Immature natural killer cell (primary cell): ENCODE measurements at regions not wholly inside any gene's neighbourhood (a gene's known extent, or its start where the extent isn't known, plus 50 kb on each side); places are given as distances from the start of the nearest gene placed in this dataset.

Source experiments
- DNase-seq, 3 donors: peaks; one replicate each; pipeline ENCODE4 v3.0.0; 2022; ENCODE audit warnings: mixed read lengths in 1 of 3
- H3K27ac Mint-ChIP-seq, 6 donors: one replicate each; pipeline ENCODE4 v1.8.0; 2020; ENCODE audit warnings: mixed read lengths in 6 of 6, mild to moderate bottlenecking in 5 of 6, inconsistent platforms in 4 of 6, moderate library complexity in 3 of 6
- H3K27me3 Mint-ChIP-seq, 3 donors: one replicate each; pipeline ENCODE4 v1.8.0; 2020 to 2021; ENCODE audit warnings: low read depth in 3 of 3, mild to moderate bottlenecking in 3 of 3, mixed read lengths in 3 of 3, moderate library complexity in 3 of 3, inconsistent platforms in 1 of 3
- H3K36me3 Mint-ChIP-seq, 3 donors: one replicate each; pipeline ENCODE4 v1.8.0; 2020; ENCODE audit warnings: mixed read lengths in 3 of 3, inconsistent platforms in 2 of 3, mild to moderate bottlenecking in 2 of 3
- H3K4me1 Mint-ChIP-seq, 2 donors: one replicate each; pipeline ENCODE4 v1.8.0; 2020; ENCODE audit warnings: inconsistent platforms in 2 of 2, mild to moderate bottlenecking in 2 of 2, mixed read lengths in 2 of 2, moderate library complexity in 1 of 2
- H3K4me3 Mint-ChIP-seq, 5 donors: one replicate each; pipeline ENCODE4 v1.8.0; 2020; ENCODE audit warnings: mild to moderate bottlenecking in 5 of 5, mixed read lengths in 5 of 5, inconsistent platforms in 3 of 5, moderate library complexity in 3 of 5
- H3K9me3 Mint-ChIP-seq, 6 donors: one replicate each; pipeline ENCODE4 v1.8.0; 2020; ENCODE audit warnings: mild to moderate bottlenecking in 6 of 6, mixed read lengths in 6 of 6, inconsistent platforms in 4 of 6, moderate library complexity in 3 of 6

GRCh38 chr1:117678246-117678977 lies 72.6 kb downstream of the TENT5C start:
- H3K9me3 Mint-ChIP-seq = no peaks in the 10 kb centered on the region
- DNase-seq = no peak
- H3K27ac Mint-ChIP-seq = no peak overlapping the region
- H3K4me3 Mint-ChIP-seq = no peak overlapping the region
- peaks cover 4 to 5% of the 10 kb centered on the region in 2 donors for H3K4me1 Mint-ChIP-seq
- H3K36me3 Mint-ChIP-seq = no peaks in the 10 kb centered on the region
- no peaks in the 10 kb centered on the region for H3K27me3 Mint-ChIP-seq

DNA sequence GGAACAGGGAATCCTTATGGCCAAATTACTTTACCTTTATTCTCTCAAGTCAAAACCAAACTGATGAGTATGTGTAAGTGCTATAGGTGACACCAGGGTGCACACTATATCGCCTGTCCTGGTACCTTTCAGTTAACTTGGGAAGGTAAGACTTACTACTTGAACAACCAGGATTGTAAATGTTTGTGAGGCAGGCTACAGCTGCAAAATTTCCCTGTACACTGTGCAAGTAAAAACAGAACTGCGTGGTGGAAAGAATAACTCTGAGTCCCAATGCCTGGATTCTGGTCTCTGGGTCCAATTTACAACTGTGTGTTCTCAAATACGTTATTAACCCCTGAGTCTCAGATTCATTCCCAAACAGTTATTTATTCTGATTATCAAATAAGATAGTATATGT lies 73.5 kb downstream of the TENT5C start:
- H3K36me3 Mint-ChIP-seq = no peaks in the 10 kb centered on the region
- H3K4me3 Mint-ChIP-seq = no peak overlapping the region
- DNase-seq = no peak
- no peak overlapping the region for H3K27ac Mint-ChIP-seq
- no peaks in the 10 kb centered on the region for H3K9me3 Mint-ChIP-seq
- peaks cover 0 to 4% (median 0%) of the 10 kb centered on the region in 3 donors for H3K27me3 Mint-ChIP-seq
- H3K4me1 Mint-ChIP-seq = peaks cover 2 to 3% of the 10 kb centered on the region in 2 donors

- H3K9me3 Mint-ChIP-seq = no peaks in the 10 kb centered on the region
- H3K27ac Mint-ChIP-seq = no peak overlapping the region
- no peak overlapping the region for H3K4me3 Mint-ChIP-seq
These were observed 74.0 kb downstream of the TENT5C start for GRCh38 chr1:117679868-117680267.

GRCh38 chr1:117680316-117681002 lies 74.6 kb downstream of the TENT5C start:
- Mint-ChIP-seq H3K27ac (no peak overlapping the region), H3K4me1 (no peaks in the 10 kb centered on the region), H3K9me3 (no peaks in the 10 kb centered on the region), H3K36me3 (no peaks in the 10 kb centered on the region), H3K27me3 (peaks cover 0 to 5% (median under 1%) of the 10 kb centered on the region in 3 donors), H3K4me3 (no peak overlapping the region)
- no peak for DNase-seq

More at GRCh38 chr1:117679868-117680267, 74.0 kb downstream of the TENT5C start:
- no peak for DNase-seq
- peaks cover 0 to 5% (median 0%) of the 10 kb centered on the region in 3 donors for H3K27me3 Mint-ChIP-seq
- H3K36me3 Mint-ChIP-seq = no peaks in the 10 kb centered on the region
- no peaks in the 10 kb centered on the region for H3K4me1 Mint-ChIP-seq

DNA sequence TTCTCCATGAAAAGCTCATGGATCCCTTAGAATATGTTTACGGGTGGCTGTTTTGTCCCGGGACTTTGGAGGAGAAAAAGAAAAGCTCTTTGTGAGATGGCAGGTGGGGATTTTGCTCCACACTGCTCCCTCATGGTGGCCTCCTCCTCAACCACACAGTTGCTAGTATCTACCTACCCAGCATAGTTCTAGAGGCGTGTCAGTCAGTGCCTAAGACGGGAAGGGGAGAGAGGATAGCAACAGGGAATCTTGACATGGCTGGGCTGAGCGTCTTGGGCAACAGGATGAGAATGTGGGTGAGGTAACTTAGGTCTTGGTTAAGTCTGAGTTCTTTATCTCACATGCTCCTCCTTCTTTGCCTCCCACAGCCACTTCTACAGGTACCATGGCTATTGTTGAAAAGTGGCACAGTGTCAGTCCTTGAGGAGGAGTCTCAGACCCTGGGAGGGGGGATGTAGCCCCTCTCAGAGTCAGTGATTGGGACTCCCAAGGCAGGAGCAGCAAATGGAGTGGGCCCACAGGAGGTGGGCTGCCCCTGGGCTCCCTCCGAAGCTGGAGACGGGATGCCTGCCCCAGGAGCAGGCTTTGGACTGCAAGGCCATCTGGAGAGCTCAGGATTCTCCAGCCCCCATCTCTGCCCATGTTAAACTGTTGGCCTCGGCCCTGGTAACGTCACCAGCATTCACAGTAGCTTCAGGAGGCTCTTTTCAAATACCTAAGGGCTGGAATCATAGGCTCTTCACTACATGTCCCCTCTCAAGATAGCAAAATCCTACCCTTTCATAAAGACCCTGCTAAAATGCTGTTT lies 75.4 kb downstream of the TENT5C start:
- Mint-ChIP-seq H3K27me3 (peaks cover 0 to 5% (median 4%) of the 10 kb centered on the region in 3 donors), H3K36me3 (no peaks in the 10 kb centered on the region), H3K27ac (peak overlapping the region in 2 of 6 donors; percentile 56 to 60), H3K4me3 (no peak overlapping the region), H3K9me3 (no peaks in the 10 kb centered on the region), H3K4me1 (no peaks in the 10 kb centered on the region)
- DNase-seq = no peak

DNA sequence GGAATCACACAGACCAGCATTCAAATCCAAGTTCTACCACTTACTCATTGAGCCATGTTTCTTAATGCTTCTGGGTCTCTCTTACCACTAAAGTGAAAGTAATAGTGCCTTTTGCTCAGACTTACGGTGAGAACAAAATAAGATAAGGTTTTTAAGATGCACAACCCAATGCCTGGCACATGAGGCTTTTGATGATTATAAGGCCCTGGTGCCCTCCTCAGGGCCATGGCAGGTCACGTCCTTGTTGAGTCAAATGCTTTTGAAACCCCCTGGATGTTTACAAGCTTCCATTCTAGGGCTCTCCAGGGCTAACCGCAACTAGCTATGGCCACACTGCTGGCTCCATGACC lies 76.0 kb downstream of the TENT5C start:
- H3K4me1 Mint-ChIP-seq = no peaks in the 10 kb centered on the region
- peak overlapping the region in 2 of 6 donors; percentile 56 to 60 for H3K27ac Mint-ChIP-seq
- no peak for DNase-seq
- no peaks in the 10 kb centered on the region for H3K9me3 Mint-ChIP-seq
- no peak overlapping the region for H3K4me3 Mint-ChIP-seq
- H3K27me3 Mint-ChIP-seq = peaks cover 0 to 5% (median 4%) of the 10 kb centered on the region in 3 donors
- no peaks in the 10 kb centered on the region for H3K36me3 Mint-ChIP-seq

DNA sequence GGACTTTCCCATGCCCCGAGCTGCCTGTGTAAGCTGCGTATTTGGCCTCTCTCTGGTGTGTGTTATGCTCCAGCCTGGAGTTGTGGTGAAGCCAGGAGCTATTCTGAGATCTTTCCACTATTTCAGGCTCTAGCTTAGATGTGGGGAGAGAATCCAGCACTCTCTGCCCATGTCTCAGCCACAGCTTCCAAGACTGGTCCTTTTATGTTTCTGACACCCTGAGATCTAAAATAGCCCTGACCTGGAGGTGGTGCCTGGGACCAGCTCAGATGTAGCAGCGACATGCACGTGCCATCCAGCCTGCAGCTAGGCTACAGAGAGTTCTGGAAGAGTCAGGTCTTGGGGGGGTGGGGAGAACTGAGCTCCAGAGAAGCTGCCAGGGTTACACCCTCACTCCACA lies 76.5 kb downstream of the TENT5C start:
- no peak overlapping the region for H3K4me3 Mint-ChIP-seq
- no peak overlapping the region for H3K27ac Mint-ChIP-seq
- H3K4me1 Mint-ChIP-seq = no peaks in the 10 kb centered on the region
- H3K36me3 Mint-ChIP-seq = no peaks in the 10 kb centered on the region
- peaks cover 0 to 5% (median 4%) of the 10 kb centered on the region in 3 donors for H3K27me3 Mint-ChIP-seq
- DNase-seq = no peak
- H3K9me3 Mint-ChIP-seq = no peaks in the 10 kb centered on the region

DNA sequence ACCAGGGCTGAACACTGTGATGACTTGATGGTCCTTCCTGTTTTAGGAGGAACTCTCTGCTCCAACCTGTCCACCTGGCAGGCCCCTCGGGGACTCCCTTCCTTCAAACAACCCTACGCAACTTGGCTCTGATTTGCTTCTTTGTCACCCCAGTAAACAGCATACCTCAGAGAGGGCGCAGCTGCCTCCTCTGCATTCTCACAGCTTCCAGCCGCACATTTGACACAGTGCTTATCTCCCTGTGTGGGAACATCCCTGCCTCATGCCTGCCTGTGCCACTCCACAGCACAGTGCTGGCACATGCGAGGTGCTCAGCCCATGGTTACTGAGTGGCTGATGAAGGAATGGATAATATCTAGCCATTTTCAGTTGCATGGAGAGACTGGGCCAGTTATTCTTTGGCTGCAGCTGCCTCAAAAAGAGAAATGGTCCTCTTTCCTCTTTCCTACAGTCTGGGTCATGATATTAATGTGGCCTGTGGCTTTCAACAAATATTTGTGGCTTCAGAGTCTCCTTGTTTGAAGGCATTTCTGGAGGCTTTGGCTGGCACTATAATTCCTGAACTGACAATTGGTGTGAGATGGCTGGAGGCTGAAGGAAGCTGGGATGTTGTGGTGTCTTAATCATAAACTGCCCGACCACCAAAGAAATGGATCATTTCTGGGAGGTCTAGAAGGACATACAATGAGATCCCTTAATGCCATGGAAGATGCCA lies 77.9 kb downstream of the TENT5C start:
- H3K36me3 Mint-ChIP-seq = no peaks in the 10 kb centered on the region

DNA sequence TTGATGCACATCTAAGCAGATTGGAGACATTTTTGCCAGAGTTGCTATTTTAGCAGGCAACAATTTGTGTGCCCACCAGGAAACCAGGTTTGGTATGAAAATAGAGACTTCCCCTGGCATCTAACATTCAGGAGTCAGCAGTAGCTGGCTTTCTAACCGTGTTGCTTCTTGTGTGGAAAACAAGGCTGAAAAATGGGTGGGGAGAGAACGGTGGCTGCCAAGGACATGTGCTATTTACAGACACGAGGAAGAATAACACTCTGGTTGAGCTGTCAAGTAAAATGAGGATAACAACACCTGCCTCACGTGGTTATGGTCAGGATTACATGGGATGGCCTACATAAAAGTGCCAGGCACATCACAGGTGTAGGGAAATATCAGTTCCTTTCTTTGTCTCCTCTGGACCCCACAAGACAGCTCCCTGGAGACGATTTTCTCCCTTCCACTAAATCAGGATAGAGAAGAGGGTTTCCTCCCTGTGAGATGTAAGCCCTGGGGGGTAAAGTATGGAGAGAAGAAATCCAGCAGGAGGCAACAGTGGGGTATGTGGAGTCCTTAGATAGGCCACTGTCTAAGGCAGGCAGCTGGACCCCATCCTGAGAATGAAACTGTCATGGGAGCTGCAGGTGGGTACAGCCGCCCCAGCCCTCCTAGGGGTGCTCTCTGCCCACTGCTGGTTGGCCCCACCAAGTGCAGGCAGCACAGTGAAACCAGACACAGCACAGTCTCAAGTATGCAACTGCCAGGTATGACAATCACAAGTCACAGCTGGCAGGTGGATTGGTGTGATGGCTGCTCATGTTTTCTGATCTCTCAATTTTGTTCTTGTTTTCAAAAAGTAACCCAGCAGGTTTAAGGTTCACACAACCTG lies 80.3 kb downstream of the TENT5C start:
- Mint-ChIP-seq H3K4me3 (no peak overlapping the region), H3K27ac (no peak overlapping the region), H3K9me3 (no peaks in the 10 kb centered on the region), H3K36me3 (no peaks in the 10 kb centered on the region), H3K27me3 (peaks cover 0 to 7% (median 4%) of the 10 kb centered on the region in 3 donors), H3K4me1 (no peaks in the 10 kb centered on the region)
- no peak for DNase-seq

More for the DNA sequence above, 77.9 kb downstream of the TENT5C start:
- peaks cover 0 to 6% (median 4%) of the 10 kb centered on the region in 3 donors for H3K27me3 Mint-ChIP-seq
- no peaks in the 10 kb centered on the region for H3K9me3 Mint-ChIP-seq
- no peak for DNase-seq
- H3K27ac Mint-ChIP-seq = peak overlapping the region in 1 of 6 donors; percentile 40
- H3K4me3 Mint-ChIP-seq = no peak overlapping the region
- no peaks in the 10 kb centered on the region for H3K4me1 Mint-ChIP-seq

GRCh38 chr1:117686907-117687306 lies 81.1 kb downstream of the TENT5C start:
- Mint-ChIP-seq H3K36me3 (no peaks in the 10 kb centered on the region), H3K4me3 (no peak overlapping the region)

DNA sequence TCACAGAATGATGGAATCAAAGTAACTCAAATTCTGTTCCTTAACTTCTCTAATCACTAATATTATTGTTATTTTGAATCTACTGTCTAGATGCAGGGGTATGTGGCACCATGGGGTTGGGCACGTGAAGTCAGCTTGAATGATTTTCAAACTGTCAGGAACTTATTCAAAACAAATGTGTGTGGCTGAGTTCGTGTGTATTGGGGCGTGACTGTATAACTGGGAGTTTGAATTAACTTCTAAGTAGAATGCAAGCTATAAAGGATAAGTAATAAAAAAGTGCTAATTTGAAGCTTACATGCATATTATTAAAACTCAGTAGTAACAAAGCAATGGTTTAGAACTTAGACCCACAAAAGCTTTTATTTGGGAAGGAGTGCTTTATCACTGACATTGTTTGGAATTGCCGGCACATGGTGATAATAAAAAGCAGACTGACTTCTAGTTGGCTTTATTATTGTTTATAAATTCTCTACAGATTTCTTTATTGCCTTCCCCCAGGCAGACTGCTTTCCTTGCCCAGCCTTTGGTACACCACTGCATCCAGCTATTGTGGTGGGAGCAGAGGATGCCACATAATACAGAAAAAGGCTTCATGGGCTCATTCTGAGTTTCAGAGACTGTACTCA lies 84.3 kb downstream of the TENT5C start:
- Mint-ChIP-seq H3K27me3 (peaks cover 4 to 8% (median 6%) of the 10 kb centered on the region in 3 donors), H3K4me3 (no peak overlapping the region), H3K4me1 (no peaks in the 10 kb centered on the region), H3K36me3 (no peaks in the 10 kb centered on the region), H3K27ac (no peak overlapping the region), H3K9me3 (no peaks in the 10 kb centered on the region)
- DNase-seq = no peak

More at GRCh38 chr1:117686907-117687306, 81.1 kb downstream of the TENT5C start:
- Mint-ChIP-seq H3K27me3 (peaks cover 0 to 7% (median 4%) of the 10 kb centered on the region in 3 donors), H3K9me3 (no peaks in the 10 kb centered on the region), H3K4me1 (no peaks in the 10 kb centered on the region), H3K27ac (no peak overlapping the region)
- DNase-seq = no peak

GRCh38 chr1:117691942-117692341 lies 86.1 kb downstream of the TENT5C start:
- H3K4me3 Mint-ChIP-seq = no peak overlapping the region
- H3K36me3 Mint-ChIP-seq = no peaks in the 10 kb centered on the region
- H3K27me3 Mint-ChIP-seq = peaks cover 0 to 11% (median 8%) of the 10 kb centered on the region in 3 donors
- no peaks in the 10 kb centered on the region for H3K4me1 Mint-ChIP-seq
- DNase-seq = no peak
- H3K27ac Mint-ChIP-seq = peak overlapping the region in 1 of 6 donors; percentile 26
- H3K9me3 Mint-ChIP-seq = peaks cover 0 to 1% (median 0%) of the 10 kb centered on the region in 6 donors
